Left forelimb (tissue), 1 donor: ENCODE measurements at regions not wholly inside any gene's neighbourhood (a gene's known extent, or its start where the extent isn't known, plus 50 kb on each side); places are given as distances from the start of the nearest gene placed in this dataset.
A peak's percentile ranks its signal among the peaks of the same experiment; 100 is the strongest.
"Not testable (repeated sequence)": the region's sequence is repeated elsewhere in the genome, so short reads cannot be mapped to it uniquely, and the experiment has no call there.

ENCODE experiments used
- DNase-seq: peaks from one replicate; pipeline ENCODE4 v3.0.0-alpha.2; 2018; ENCODE audit warnings: low spot score

GRCh38 chr21:10325546-10325945 is 195.8 kb upstream of the TPTE start:
- peak; percentile 87 for DNase-seq

- DNase-seq = not testable (repeated sequence)
These were observed 195.2 kb upstream of the TPTE start for GRCh38 chr21:10326146-10326545.

GRCh38 chr21:10328646-10329045 is 192.7 kb upstream of the TPTE start:
- not testable (repeated sequence) for DNase-seq

DNA sequence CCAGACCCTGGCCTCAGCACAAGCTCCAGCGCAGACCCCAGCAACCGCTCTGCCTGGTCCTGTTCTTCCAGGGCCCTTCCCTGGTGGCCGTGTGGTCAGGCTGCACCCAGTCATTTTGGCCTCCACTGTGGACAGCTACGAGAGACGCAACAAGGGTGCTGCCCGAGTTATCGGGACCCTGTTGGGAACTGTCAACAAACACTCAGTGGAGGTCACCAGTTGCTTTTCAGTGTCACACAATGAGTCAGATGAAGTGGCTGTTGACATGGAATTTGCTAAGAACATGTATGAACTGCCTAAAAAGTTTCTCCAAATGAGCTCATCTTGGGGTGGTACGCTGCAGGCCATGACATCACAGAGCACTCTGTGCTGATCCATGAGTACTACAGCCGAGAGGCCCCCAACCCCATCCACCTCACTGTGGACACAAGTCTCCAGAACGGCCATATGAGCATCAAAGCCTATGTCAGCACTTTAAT is 190.7 kb upstream of the TPTE start:
- DNase-seq = not testable (repeated sequence)

DNA sequence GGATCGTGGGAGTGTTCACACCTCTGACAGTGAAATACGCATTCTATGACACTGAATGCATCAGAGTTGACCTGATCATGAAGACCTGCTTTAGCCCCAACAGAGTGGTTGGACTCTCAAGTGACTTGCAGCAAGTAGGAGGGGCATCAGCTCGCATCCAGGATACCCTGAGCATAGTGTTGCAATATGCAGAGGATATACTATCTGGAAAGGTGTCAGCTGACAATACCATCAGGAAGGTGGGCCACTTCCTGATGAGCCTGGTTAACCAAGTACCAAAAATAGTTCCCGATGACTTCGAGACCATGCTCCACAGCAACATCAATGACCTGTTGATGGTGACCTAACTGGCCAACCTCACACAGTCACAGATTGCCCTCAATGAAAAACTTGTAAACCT is 190.2 kb upstream of the TPTE start:
- not testable (repeated sequence) for DNase-seq

DNA sequence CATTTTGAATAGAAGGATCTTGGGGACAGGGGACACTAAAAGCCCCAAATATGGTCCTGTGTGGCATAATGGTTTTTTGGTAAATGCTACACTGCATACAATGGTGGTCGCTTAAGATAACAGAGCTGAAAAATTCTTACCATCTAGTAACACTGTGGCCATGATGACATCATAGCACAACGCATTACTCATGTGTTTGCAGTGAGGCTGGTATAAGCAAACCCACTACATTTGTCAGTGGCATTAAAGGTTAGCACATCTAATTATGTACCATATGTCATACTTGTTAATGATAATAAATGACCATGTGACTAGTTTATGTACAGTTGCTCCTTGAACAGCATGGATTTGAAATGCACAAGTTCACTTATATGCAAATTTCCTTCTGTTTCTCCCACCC is 188.4 kb upstream of the TPTE start:
- not testable (repeated sequence) for DNase-seq

DNA sequence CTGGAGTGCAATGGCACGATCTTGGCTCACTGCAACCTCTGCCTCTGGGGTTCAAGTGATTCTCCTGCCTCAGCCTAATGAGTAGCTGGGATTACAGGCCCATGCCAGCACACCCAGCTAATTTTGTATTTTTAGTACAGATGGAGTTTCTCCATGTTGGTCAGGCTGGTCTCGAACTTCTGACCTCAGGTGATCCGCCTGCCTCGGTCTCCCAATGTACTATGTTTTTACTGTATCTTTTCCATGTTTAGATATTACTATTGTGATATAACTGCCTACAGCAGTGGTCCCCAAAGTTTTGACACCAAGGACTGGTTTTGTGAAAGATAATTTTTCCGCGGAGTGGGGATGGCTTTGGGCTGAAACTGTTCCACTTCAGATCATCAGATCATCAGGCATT is 187.0 kb upstream of the TPTE start:
- DNase-seq = not testable (repeated sequence)

DNA sequence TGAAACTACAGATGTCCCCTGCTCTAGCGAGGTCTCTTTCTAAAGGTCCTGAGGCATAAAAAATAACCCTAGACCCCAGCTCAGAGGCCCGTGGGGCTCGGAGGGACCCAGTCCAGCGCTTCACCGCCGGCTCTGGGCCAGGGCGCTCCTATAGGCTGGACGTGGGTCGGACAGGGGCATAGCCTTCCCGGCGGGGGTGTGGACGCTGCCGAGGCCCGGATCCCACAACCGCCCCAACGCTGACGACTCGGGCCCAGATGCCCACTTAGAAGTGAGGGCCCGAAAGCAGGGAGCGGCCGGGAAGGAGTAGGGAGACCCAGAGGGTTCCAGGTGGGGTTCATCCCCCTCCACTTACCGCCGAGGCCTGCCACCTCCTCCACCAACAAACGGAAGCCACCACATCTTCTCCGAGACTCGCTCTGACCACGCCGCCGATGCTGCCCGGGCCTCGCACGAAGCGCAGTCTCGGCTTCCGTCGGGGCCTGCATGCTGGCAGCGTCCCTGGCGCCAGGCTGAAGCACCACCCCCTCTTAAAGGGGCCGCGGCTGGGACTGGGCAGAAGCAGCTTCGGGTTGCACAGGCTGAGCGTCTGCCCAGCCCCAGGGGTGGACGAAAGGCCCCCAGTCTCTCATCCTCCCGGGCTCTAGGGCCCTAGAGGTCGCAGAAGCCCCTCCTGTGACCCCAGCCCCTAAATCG is 179.0 kb upstream of the TPTE start:
- not testable (repeated sequence) for DNase-seq

- not testable (repeated sequence) for DNase-seq
These were observed 178.0 kb upstream of the TPTE start for GRCh38 chr21:10343146-10343935.

DNA sequence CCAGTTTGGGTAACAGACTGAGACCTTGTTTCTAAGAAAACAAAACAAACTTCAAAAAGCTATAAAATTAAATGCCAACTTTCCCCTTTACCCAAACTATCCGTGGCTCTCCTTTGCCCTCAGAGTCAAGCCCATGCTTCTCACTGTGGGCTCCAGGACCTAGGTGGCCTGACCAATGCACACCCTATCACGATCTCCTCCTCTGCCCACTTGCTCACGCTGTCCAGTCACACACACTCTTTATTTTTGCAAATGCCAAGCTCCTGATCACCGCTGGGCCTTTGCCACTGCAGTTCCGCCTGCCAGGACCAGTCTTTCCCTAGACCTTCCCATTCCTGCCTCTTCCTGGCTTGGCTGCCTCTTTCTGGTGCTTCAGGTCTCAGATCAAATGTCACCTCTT is 177.1 kb upstream of the TPTE start:
- not testable (repeated sequence) for DNase-seq

GRCh38 chr21:10345178-10345612 is 176.2 kb upstream of the TPTE start:
- not testable (repeated sequence) for DNase-seq

DNA sequence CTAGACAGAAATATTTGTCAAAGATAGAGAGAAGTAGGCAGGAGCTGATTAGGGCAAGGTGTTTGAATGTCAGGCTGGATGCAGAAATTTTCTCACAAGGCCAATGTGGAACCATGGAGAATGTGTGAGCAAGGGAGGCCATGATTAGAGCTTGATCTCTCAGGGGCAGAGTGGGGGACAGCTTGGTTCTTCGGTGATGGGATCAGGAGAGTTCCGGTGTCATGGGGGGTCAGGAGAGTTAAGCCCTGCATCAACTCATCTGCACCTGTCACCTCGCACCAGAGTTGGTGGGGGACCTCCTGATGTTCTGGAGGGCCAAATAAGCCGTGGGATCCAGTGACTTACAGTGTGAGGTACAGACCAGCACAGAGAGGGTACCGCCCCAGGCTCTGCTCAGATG is 175.1 kb upstream of the TPTE start:
- not testable (repeated sequence) for DNase-seq

- DNase-seq = not testable (repeated sequence)
These were observed 174.3 kb upstream of the TPTE start for GRCh38 chr21:10346933-10347615.

- DNase-seq = not testable (repeated sequence)
These were observed 173.7 kb upstream of the TPTE start for GRCh38 chr21:10347675-10348074.

- DNase-seq = not testable (repeated sequence)
These were observed 173.2 kb upstream of the TPTE start for GRCh38 chr21:10348150-10348549.

DNA sequence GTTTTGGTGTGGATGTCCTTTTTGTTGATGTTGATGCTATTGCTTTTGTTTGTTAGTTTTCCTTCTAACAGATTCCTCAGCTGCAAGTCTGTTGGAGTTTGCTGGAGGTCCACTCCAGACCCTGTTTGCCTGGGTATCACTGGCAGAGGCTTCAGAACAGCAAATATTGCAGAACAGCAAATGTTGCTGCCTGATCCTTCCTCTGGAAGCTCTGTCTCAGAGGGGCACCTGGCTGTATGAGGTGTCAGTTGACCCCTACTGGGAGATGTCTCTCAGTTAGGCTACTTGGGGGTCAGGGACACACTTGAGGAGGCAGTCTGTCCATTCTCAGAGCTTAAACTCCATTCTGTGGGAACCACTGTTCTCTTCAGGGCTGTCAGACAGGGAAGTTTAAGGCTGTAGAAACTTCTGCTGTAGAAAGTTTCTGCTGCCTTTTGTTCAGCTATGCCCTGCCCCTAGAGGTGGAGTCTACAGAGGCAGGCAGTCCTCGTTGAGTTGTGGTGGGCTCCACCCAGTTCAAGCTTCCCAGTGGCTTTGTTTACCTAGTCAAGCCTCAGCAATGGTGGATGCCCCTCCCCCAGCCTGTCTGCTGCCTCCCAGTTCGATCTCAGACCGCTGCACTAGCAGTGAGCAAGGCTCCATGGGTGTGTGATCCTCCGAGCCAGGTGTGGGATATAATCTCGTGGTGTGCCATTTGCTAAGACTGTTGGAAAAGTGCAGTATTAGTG is 166.4 kb upstream of the TPTE start:
- DNase-seq = not testable (repeated sequence)

DNA sequence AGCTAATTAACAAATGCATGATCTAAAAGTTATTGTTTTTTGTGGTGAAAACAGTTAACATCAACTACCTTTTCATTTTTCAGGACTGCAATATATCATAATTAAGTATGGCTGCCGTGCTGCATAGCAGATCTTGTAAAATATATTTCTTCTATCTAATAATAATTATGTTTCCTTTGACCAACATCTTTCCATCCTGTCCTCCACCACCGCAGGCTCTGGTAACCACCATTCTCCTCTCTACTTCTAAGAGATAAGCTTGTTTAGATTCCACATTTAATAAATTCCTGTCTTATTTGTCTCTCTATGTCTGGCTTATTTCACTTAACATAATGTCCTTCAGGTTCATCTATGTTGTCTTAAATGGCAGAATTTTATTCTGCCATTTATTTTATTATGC is 162.3 kb upstream of the TPTE start:
- not testable (repeated sequence) for DNase-seq

DNA sequence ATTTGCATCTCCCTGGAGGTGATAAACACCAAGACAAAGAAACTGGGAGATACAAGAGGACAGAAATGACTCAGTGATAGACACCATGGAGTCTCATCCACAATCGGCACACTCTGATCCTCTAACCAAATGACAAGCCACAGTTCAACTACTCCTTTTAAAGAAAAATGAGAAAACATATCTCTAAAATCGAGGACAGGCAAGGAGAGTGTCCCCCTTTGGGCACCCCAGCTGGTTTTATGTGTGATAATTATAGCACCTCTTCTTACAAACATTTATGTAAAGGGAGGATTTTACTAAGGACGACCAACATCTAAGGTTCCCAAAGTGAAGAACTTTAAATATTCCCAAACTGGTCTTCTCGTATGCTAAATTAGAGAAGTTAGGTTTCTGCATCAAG is 161.5 kb upstream of the TPTE start:
- DNase-seq = not testable (repeated sequence)

DNA sequence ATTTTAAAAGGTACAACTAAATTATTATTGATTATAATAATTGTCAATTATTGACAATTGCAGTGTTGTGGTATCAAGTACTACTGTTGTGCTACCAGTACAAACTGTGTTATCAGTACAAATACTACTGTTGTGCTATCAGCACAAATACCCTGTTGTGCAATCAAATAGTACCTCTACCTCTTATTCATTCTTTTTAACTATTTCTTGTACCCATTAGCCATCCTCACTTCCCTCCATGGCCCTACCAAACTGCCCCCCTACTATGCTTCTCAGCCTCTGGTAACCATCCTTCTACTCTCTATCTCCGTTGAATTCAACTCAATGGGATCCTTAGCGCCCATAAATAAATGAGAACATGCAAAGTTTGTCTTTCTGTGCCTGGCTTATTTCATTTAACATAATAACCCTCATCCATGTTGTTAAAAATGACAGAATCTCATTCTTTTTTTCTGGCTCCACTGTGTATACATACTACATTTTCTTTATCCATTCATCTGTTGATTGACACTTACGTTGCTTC is 160.1 kb upstream of the TPTE start:
- not testable (repeated sequence) for DNase-seq

DNA sequence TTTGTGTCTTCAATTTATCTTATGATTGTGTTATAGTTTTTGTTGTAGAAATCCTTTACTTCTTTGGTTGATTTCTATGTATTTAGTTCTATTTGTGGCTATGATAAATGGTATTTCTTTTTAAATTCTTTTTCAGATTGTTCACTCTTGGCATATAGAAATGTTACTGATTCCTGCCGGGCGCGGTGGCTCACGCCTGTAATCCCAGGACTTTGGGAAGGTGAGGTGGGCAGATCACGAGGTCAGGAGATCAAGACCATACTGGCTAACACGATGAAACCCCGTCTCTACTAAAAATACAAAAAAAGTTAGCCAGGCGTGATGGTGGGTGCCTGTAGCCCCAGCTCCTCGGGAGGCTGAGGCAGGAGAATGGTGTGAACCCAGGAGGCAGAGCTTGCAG is 158.6 kb upstream of the TPTE start:
- not testable (repeated sequence) for DNase-seq

DNA sequence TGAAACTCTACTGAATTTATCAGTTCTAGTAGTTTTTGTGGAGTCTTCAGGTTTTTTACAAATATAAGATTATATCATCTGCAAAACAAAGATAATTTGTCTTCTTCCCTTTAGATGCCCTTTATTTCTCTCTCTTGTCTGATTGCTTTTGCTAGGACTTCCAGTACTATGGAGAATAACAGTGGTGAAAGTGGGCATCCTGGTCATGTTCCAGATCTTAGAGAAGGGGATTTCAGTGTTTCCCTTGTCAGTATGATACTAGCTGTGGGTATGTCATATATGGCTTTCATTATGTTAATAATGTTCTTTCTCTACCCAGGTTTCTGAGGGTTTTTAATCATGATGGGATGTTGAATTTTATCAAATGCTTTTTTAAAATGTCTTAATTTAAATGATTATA is 158.1 kb upstream of the TPTE start:
- DNase-seq = not testable (repeated sequence)

GRCh38 chr21:10366210-10366609 is 155.2 kb upstream of the TPTE start:
- DNase-seq = not testable (repeated sequence)
